Ovary (tissue), 3 donors: ENCODE measurements at regions not wholly inside any gene's neighbourhood (a gene's known extent, or its start where the extent isn't known, plus 50 kb on each side); places are given as distances from the start of the nearest gene placed in this dataset.

Experiments
- CTCF ChIP-seq, 3 donors: fragments of 450-650 bp in 2 of 3; fragments of 200-600 bp in 1 of 3; IDR thresholded peaks; one replicate each; pipeline versions ENCODE4 v1.5.1 to v1.8.0; 2016 to 2022; ENCODE audit warnings: antibody characterized with exemption in 3 of 3, mild to moderate bottlenecking in 1 of 3
- POLR2A ChIP-seq: fragments of 450-650 bp; IDR thresholded peaks from one replicate; pipeline ENCODE4 v1.6.1; 2017; ENCODE audit warnings: antibody characterized with exemption, mild to moderate bottlenecking, moderate library complexity
- donor health status: DM: no; HTN: no; CAD: no.

GRCh38 chr21:41564871-41565274, 56.9 kb upstream of the TMPRSS2 start:
- TF ChIP-seq CTCF (IDR thresholded peaks at IDR 0.05): no peak
- no peak for TF ChIP-seq POLR2A
